ENCODE measurements at regions not wholly inside any gene's neighbourhood (a gene's known extent, or its start where the extent isn't known, plus 50 kb on each side); places are given as distances from the start of the nearest gene placed in this dataset.
A peak's percentile ranks its signal among the peaks of the same experiment; 100 is the strongest.
"Not testable (repeated sequence)": the region's sequence is repeated elsewhere in the genome, so short reads cannot be mapped to it uniquely, and the experiment has no call there.

DNA sequence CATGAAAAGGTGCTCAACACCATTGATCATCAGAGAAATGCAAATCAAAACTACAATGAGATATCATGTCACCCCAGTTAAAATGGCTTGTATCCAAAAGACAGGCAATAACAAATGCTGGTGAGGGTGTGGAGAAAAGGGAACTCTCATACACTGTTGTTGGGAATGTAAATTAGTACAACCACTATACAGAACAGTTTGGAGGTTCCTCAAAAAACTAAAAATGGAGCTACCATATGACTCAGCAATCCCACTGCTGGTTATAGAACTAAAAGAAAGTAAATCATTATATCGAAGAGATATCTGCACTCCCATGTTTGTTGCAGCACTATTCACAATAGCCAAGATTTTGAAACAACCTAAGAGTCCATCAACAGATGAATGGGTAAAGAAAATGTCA lies 238.0 kb downstream of the ZNF621 start:
- FAIRE-seq, ATAC-seq: not testable (repeated sequence)
- 5% methylated on average over 1 of the region's 1 CpG for WGBS (ENCODE audit: insufficient coverage, low coverage, missing lambda C conversion rate)

GRCh38 chr3:40763807-40764206 lies 239.0 kb downstream of the ZNF621 start:
- no peaks in the 10 kb centered on the region for H3K27me3 ChIP-seq (ENCODE audit: control insufficient read depth in 2 of 2, insufficient read depth in 2 of 2, low read length in 2 of 2)
- no peak for DNase-seq (ENCODE audit: extremely low read depth in 1 of 4, low spot score in 3 of 4)
- H3K79me2 ChIP-seq (ENCODE audit: control insufficient read depth, insufficient read depth, low read length) = no peaks in the 10 kb centered on the region
- FAIRE-seq = no peak
- H3K9ac ChIP-seq (ENCODE audit: insufficient read depth in 1 of 2, low read depth in 2 of 2, low read length in 2 of 2) = no peak overlapping the region
- no peak overlapping the region for H2AFZ ChIP-seq (ENCODE audit: low read depth, low read length)
- H3K9me3 ChIP-seq (replicated peaks; ENCODE audit: control insufficient read depth, insufficient read depth, low read depth, low read length) = no peaks in the 10 kb centered on the region
- H3K4me3 ChIP-seq = no peak overlapping the region
- H3K4me1 ChIP-seq (replicated peaks in 1 of 2; ENCODE audit: control insufficient read depth in 2 of 2, insufficient read depth in 2 of 2, low read length in 2 of 2) = no peaks in the 10 kb centered on the region
- no peak overlapping the region for H3K27ac ChIP-seq (ENCODE audit: extremely low read depth, low read depth, low read length)
- ATAC-seq = peak; percentile 69; the same call in 2 of the 3 replicates
- intact Hi-C loops (cut with micrococcal nuclease) = no loop called here
- in situ Hi-C loops (cut with MboI) = no loop called here
- no peaks in the 10 kb centered on the region for H4K20me1 ChIP-seq (replicated peaks; ENCODE audit: control insufficient read depth, insufficient read depth, low read length)
- no peaks in the 10 kb centered on the region for H3K36me3 ChIP-seq (ENCODE audit: control insufficient read depth, insufficient read depth, low read length)
- WGBS (ENCODE audit: insufficient coverage, low coverage, missing lambda C conversion rate) = 0% methylated on average over 4 of the region's 4 CpGs
- TF ChIP-seq USF2 (CRISPR knock-in tag; IDR thresholded peaks at IDR 0.05) (peak; percentile 79), ZNF740 (CRISPR knock-in tag; IDR thresholded peaks at IDR 0.05) (no peak), ZNF740 (tag; IDR thresholded peaks at IDR 0.05) (no peak), SPI1 (IDR thresholded peaks at IDR 0.05; ENCODE audit: borderline replicate concordance, low read depth, low read length) (no peak), SIX5 (IDR thresholded peaks at IDR 0.05; ENCODE audit: borderline replicate concordance in 1 of 2, insufficient read depth in 1 of 2, low read depth in 1 of 2, low read length in 2 of 2) (peak; percentile 19 to 35; a peak in 2 of 4 replicates), RAD51 (IDR thresholded peaks at IDR 0.05; ENCODE audit: borderline replicate concordance, low read depth) (peak; percentile 75), XRCC5 (IDR thresholded peaks at IDR 0.05; ENCODE audit: low read depth, low read length) (no peak), HCFC1 (IDR thresholded peaks at IDR 0.05; ENCODE audit: low read depth, low read length) (peak; percentile 69), NFYB (IDR thresholded peaks at IDR 0.05; ENCODE audit: extremely low read depth, insufficient read length) (peak; percentile 71), TCF3 (CRISPR knock-in tag; IDR thresholded peaks at IDR 0.05) (no peak), RBM25 (IDR thresholded peaks at IDR 0.05; ENCODE audit: low read depth, low read length, severe bottlenecking) (peak; percentile 15), CBX8 (IDR thresholded peaks at IDR 0.05; ENCODE audit: borderline replicate concordance, extremely low read depth, low read depth, low read length, poor library complexity, severe bottlenecking) (no peak)
- H3K4me2 ChIP-seq (ENCODE audit: insufficient read depth, low read length) = no peak overlapping the region
- no TSS peak for BruUV-seq (replicated peaks)
- H3K9me1 ChIP-seq (ENCODE audit: control insufficient read depth, insufficient read depth, low read length) = no peaks in the 10 kb centered on the region
- CTCF ChIA-PET (ENCODE audit: low intra/inter-chr PET ratio) = no interaction called here
- POLR2A ChIA-PET = no interaction called here

More for the DNA sequence above, 238.0 kb downstream of the ZNF621 start:
- in situ Hi-C loops (cut with MboI); H3K27me3 ChIP-seq (ENCODE audit: control insufficient read depth in 2 of 2, insufficient read depth in 2 of 2, low read length in 2 of 2); BruUV-seq (replicated peaks); H3K4me2 ChIP-seq (ENCODE audit: insufficient read depth, low read length); CTCF ChIA-PET (ENCODE audit: low intra/inter-chr PET ratio); H4K20me1 ChIP-seq (replicated peaks; ENCODE audit: control insufficient read depth, insufficient read depth, low read length); H3K9ac ChIP-seq (ENCODE audit: insufficient read depth in 1 of 2, low read depth in 2 of 2, low read length in 2 of 2); intact Hi-C loops (cut with micrococcal nuclease); H3K4me1 ChIP-seq (replicated peaks in 1 of 2; ENCODE audit: control insufficient read depth in 2 of 2, insufficient read depth in 2 of 2, low read length in 2 of 2); DNase-seq (ENCODE audit: extremely low read depth in 1 of 4, low spot score in 3 of 4); H3K27ac ChIP-seq (ENCODE audit: extremely low read depth, low read depth, low read length); H2AFZ ChIP-seq (ENCODE audit: low read depth, low read length); H3K9me1 ChIP-seq (ENCODE audit: control insufficient read depth, insufficient read depth, low read length); H3K4me3 ChIP-seq; H3K79me2 ChIP-seq (ENCODE audit: control insufficient read depth, insufficient read depth, low read length); H3K36me3 ChIP-seq (ENCODE audit: control insufficient read depth, insufficient read depth, low read length); H3K9me3 ChIP-seq (replicated peaks; ENCODE audit: control insufficient read depth, insufficient read depth, low read depth, low read length): not testable (repeated sequence)
- TF ChIP-seq NFE2 (IDR thresholded peaks at IDR 0.05; ENCODE audit: low read depth) = peak; percentile 33; the same call in 1 of the 2 replicates
- 0 out of 2 replicates have a peak, but pooled peaks have one; percentile 20 for TF ChIP-seq MAFG (tag; conservative IDR thresholded peaks at IDR 0.05)
- peak; percentile 17; the same call in 1 of the 2 replicates for TF ChIP-seq NFE2L1 (tag; IDR thresholded peaks at IDR 0.05; ENCODE audit: borderline replicate concordance, low read depth)
- POLR2A ChIA-PET = interaction anchor here (0.6 kb wide), 1 partner anchor 310 kb away, joined by 3 read pairs; no protein-coding TSS in a partner anchor
